Stimulated activated CD8-positive, alpha-beta memory T cell treated with anti-CD3 and anti-CD28 coated beads, Interleukin-4, amount 100 ng/mL, for 48 hours (primary cell): ENCODE measurements at regions not wholly inside any gene's neighbourhood (a gene's known extent, or its start where the extent isn't known, plus 50 kb on each side); places are given as distances from the start of the nearest gene placed in this dataset.
A peak's percentile ranks its signal among the peaks of the same experiment; 100 is the strongest.

ENCODE experiments used
- DNase-seq: peaks from one replicate; pipeline ENCODE4 v3.0.0-alpha.2; 2020

DNA sequence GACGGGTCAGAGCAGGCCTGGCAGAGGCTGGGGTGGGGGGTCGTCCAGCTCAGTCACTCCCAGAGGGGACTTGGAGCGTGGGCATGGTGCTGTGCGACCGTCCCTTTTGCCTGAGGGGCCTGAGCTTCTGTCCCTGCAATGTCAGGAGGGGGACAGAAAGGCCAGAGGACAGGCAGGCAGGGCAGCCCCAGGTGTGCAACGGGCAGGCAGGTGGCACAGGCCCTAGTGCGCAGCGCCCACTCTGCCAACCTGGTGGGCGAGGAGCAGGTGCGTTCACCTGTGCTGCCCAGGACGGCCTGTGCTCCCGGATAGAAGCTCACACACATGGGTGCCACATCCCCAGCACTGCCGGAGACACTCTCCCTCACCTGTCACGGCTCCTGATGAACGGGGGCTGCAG lies 78.7 kb upstream of the SLCO4A1 start:
- no peak for DNase-seq

DNA sequence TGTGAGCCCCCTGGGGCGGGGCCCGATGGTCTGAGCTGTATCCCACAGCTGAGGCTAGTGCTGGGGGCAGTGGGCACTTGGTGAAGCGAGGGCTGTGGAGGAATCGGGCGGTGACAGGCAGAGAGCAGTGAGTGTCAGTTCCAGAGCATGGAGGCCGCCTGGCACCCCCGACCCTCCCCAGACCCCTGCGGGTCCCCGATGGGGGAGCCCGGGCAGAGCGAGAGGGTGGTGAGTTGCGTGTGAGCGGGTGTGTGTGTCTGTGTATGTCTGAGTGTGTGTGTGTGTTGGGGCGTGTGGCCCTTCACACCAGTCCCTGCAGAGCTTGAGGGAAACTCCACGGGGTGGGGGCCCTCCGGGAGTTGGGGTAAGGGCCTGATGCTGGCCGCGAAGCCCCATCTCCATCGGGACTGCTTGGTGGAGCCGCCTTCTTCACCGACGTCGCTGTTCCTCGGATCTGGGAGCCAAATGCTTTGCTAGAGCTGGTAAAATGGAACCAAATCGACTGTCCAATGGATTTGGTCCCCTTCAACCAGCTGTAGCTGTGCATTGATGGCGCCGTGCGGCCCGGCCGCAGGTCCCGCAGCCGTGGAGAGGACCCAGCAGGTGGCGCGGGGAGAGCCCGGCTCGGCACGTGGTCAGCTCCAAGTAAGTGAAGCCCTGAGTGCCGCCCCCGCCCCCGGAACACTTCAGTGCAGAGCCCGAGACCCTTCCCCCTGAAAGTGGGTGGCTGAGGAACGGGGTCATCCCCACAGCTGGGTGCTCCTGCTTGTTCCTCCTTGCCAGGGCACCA lies 77.7 kb upstream of the SLCO4A1 start:
- DNase-seq, result no peak

- DNase-seq, result no peak
These were observed 76.0 kb upstream of the SLCO4A1 start for GRCh38 chr20:62566266-62566665.

- no peak for DNase-seq
These were observed 75.5 kb upstream of the SLCO4A1 start for GRCh38 chr20:62566771-62567170.

DNA sequence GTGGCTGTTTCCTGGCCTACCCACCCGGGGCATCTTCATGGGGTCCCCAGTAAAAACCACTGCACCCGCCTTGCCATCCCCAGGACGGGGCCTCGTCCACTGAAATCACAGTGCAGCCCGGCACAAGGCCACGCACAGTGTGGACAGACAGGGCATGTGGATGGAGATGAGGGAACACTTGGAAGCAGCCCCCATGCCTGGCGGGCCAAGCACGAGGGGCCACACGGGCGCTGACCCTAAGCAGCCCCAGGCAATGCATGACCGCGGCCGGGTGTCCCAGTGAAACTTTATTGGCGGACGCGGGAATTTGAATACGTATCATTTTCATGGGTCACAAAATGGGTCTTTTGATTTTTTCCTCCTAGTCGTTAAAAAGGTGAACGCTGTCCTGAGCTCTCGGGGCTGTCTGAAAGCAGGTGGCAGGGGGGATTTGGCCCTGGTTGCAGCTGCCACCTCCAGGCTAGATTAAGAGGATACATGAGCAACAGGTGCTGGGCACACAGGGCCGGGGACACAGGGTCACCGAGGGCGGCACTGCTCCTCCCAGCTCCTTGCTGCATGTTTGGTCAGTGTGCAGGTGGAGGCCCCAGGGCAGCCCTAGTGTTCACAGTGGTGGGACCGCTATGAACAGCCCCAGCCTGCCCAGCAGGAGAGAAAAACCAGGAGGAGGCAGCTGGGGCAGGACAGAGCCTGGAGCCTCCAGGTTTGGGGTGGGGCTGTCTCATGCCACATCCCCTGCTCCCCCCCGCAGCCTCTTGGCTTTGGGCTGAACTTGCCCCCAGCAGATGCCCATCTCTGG lies 74.9 kb upstream of the SLCO4A1 start:
- no peak for DNase-seq

DNA sequence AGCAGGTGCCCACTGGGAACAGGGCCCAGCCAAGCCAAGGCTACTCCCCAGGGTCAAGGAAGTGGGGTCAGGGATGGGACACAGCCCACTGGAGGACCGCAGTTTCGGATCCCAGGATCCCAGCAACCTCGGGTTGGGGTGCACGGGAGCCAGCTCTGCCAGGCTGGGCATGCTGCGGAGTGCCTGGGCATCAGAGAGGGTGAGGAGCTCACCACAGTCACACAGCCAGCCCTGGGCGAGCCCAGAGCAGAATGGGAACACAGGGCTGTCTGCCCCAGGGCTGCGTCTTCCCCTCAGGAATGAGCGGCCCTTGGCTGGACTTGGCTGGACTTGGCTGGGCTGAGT lies 74.3 kb upstream of the SLCO4A1 start:
- no peak for DNase-seq

DNA sequence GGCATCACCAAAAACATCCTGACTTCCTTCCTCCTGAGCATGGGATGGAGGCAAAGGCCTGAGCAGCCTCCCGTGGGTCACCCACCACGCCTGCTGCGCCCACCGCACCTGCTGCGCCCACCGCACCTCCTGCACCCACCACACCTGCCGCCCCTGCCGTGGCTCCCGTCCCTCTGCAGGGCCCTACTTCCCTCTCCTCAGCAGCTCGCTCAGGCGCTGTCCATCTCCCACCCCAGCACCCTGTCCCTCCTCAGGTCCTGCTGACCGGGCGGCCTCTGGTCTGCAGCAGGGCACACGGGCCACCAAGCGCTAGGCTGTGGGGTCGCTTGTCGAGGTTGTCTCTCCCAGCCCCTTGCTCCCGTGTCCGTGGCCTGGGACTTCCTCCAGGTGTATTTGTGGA lies 72.7 kb upstream of the SLCO4A1 start:
- no peak for DNase-seq

GRCh38 chr20:62570403-62570802 lies 71.9 kb upstream of the SLCO4A1 start:
- DNase-seq, result no peak

DNA sequence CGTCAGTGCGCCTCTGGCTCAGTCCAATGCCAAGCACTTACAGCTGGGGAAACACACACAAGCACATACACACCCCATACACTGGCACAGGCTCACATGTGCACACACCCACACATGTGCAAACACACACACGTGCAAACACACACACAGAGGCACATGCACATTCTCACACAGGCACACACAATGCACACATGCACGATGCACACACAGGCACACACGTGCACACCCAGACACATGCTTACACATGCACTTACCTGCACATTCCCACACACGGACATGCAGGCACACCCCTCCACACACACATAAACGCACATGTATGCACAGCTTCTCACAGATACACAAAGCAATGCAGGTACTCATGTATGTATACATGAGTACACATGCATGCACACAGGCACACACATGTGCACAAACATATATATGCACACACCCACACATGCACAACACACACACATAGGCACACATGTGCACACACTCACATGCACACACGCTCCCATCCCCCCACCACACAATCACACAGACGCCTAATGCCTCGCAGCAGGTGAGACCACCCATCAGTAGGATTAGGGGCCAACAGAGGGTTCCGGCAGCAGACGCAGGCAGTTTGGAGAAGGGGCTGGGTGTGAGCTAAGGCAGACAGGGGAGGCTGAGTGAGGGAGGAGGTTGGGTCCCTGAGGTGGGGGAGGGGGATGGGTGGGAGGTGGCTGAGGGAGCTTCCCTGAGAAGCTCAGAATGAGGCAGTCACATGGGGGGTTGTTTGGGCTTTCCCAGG lies 71.2 kb upstream of the SLCO4A1 start:
- DNase-seq, result no peak

DNA sequence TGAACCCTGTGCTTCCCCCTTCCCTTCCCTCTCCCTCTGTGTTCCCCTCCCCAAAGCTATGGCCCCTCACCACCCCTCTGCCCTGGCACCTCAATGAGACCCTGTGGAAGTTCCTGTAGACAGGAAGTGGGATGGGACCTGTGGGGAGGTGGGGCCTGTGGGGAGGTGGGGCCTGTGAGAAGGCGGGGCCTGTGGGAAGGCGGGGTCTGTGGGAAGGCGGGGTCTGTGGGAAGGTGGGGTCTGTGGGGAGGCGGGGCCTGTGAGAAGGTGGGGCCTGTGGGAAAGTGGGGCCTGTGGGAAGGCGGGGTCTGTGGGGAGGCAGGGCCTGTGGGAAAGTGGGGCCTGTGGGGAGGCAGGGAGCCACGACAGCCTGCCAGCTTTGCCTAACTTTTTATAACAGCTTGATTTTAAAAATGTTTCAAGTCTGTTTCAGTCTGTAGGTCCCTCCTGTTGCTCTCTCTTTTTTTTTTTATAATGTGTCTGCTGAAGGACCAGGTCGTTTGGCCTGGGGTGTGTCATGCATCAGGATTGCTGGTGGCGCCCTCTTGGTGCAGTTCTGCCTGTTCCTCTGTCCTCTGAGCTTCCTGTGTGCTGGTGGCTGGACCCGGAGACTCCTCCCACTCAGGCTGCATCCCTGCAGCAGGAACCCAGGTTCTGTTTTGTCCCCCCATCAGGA lies 70.5 kb upstream of the SLCO4A1 start:
- DNase-seq, result peak; percentile 50

DNA sequence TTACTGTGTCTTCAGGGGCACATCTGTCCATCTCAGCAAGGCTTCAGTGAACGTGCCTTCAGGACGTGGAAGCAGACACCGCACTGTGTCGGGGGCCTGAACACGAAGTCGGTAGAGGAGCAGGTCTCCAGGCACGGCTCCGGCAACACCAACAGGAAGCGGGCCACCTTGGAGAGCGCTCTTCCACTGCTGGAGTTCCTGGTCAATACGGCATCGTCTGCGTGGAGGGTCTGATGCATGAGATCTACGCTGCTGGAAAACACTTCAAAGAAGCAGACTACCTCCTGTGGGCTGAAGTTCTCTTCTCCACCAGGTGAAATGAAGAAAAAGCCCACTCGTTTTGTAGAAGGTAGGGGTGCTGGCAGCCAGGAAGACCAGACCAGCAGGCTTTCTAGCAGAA lies 69.3 kb upstream of the SLCO4A1 start:
- no peak for DNase-seq

- no peak for DNase-seq
These were observed 68.5 kb upstream of the SLCO4A1 start for GRCh38 chr20:62573817-62574216.

DNA sequence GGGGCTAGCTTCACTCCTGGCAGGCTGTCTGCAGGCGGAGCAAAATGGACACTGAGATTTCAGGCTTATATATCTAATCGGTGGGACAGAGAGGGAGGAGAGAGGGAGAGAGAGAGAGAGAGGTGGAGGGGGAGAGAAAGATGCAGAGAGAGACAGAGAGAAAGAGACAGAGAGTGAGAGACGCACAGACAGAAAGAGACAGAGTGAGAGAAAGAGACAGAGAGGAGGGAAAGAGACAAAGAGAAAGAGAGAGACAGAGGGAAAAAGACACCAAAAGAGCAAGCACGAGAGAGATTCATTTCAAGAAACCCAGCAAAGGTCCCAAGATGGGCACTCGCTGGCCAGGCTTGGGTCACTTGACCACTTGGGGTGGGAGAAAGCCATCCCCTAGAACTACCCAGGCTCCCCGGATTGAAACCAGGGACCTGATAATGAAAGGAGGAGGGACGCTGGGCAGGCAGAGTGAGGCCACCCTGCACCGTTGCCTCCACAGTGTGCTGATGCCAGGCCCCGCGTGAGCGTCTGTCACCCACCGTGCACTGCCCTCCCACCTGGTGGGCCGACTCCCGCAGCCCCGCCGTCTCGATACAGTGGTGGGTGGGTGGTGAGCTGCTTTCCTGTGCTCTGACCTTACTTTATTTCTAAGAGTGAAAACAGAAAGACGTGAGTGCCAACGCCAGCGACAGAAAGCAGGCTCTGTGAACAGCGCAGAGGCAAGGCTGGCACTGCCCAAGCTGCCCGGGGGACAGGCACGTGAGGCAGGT lies 67.9 kb upstream of the SLCO4A1 start:
- DNase-seq, result no peak

- DNase-seq, result no peak
These were observed 66.2 kb upstream of the SLCO4A1 start for GRCh38 chr20:62575976-62576722.

DNA sequence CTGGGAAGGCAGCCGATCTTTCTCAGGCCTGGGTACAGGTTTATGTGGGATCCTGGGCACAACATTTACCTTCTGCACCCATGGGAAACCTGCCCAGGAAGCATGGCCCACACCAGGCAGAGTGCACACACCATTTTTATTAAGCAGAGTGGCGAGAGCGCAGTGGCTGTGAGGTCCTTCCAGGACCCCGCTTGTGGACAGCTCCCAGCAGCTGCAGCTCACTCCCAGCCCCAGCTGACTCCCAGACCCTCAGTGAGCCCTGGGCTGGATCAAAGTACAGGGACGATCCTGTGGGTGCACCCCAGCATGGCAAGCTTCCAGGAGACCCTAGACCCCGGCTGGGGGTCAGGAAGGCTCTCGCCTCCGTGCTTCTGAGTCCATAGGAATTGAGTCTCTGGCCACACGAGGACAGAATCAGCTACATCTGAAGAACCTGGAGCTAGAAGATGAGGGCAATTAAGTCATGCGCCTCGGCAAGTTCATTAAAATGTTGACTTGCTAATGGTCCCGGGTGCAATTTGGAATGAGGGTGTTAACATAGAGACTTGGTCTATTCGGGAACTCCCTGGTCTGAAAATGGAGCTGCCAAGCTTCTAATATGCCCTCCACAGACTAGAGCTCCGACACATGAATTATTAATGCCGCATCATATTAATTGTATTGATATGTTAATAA lies 65.4 kb upstream of the SLCO4A1 start:
- DNase-seq, result no peak

GRCh38 chr20:62577490-62577836 lies 64.8 kb upstream of the SLCO4A1 start:
- DNase-seq, result no peak

DNA sequence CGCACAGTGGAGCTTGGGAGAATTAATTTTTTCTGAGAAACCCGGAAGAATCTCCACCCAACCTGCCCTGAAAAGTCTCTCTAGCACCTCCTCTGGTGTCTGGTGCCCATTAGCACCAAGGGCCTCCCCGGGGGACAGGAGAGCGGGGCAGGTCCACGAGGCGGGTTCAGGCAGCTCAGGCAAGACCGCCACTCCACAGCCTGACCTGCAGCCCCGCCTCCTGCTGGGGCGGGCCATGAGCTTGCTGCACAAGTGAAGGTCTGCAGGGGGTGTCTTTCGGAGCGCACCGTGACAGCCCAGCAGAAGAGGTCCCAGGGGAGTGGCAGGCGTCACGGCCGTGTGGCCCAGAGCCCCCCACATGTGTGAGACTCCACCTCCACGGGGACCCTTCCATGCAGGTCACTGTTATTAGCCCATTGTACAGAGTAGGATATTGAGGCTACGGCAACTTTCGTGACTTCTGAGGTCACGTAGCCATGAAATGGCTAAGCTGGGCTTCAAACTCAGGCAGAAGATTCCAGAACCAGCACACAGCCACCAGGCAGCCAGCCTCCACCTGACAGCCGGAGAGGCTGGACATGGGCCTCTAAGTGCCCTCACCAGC lies 63.9 kb upstream of the SLCO4A1 start:
- no peak for DNase-seq

DNA sequence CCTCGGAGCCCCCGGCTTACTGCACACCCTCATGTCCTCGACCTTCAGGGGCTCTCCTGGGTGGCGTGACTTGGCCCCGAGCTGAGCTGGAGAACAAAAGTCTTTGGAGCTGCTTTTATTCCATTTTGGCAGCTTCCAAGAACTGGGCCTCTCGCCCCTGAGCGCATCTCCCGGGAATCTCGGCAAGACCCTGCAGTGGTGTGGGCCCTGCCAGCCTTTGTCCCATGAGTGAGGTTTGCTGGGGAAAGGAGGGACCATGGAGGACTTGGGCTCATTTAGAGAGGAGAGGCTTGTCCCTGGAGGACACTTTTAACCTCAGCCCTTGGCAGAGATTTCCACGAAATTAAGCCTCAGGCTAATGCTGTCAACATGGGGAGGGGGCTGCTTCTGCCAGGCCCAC lies 62.3 kb upstream of the SLCO4A1 start:
- DNase-seq, result no peak

DNA sequence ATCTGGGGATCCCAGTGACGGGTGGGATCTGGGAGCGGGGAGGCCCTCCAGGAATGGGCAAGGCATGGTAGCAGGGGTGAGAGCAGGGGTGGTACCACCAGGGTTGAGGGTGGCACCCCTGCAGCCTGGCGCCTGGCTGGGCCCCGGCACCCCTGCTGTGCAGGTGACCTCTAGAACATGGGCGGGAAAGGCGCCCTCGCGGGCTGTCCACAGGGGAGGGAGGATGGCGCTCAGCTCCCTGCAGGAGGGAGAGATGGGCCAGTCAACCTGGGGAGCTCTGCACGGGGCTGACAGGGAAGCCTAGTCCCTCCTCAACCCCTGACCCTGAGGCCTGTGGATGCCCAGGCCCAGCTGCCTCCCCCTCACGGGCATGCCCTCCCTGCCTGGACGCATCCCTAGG lies 61.6 kb upstream of the SLCO4A1 start:
- no peak for DNase-seq

DNA sequence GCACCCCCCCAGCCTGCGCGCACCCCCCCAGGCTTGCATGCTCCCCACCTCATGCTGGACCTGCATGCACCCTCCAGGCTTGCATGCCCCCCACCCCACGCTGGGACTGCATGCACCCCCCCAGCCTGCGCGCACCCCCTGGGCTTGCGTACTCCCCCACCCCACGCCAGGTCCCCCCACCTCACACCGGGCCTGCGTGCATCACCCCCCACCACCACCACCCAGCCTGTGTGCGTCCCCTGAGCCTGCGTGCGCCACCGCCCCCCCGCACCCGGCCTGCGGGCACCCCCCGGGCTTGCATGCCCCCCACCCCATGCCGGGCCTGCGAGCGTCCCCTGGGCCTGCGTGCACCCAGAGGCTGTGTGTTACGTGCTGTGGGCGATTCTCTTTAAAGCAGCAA lies 61.0 kb upstream of the SLCO4A1 start:
- no peak for DNase-seq

GRCh38 chr20:62581806-62582205 lies 60.5 kb upstream of the SLCO4A1 start:
- no peak for DNase-seq
